ENCODE measurements at regions not wholly inside any gene's neighbourhood (a gene's known extent, or its start where the extent isn't known, plus 50 kb on each side); places are given as distances from the start of the nearest gene placed in this dataset.

DNA sequence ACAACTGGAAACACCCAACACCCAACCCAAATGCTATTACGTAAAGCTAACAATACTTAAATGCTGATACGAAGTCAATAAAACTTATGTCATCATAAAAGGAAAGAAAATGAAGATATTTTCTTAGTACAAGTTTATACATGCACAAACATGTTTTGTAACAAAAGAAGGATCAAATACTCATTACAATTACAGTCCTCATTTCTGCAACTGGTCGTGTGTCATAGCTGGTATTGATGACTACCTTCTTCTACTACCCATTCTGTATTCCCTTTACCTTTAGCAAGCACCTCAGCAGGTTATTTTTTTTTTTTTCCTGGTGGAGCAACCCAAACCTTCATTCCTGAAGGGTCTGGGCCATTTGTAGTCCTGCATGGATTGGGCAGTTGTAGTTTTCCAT, 1298.5 kb downstream of the SUCLG1 start:
- no peaks in the 10 kb centered on the region for H3K36me3 ChIP-seq (ENCODE audit: control insufficient read depth, insufficient read depth, low read length)
- no peaks in the 10 kb centered on the region for H3K27me3 ChIP-seq (replicated peaks; ENCODE audit: control insufficient read depth, insufficient read depth, low read length)
- H3K4me3 ChIP-seq (replicated peaks; ENCODE audit: low read depth, low read length), result no peak overlapping the region
- TF ChIP-seq, protein P1, sequence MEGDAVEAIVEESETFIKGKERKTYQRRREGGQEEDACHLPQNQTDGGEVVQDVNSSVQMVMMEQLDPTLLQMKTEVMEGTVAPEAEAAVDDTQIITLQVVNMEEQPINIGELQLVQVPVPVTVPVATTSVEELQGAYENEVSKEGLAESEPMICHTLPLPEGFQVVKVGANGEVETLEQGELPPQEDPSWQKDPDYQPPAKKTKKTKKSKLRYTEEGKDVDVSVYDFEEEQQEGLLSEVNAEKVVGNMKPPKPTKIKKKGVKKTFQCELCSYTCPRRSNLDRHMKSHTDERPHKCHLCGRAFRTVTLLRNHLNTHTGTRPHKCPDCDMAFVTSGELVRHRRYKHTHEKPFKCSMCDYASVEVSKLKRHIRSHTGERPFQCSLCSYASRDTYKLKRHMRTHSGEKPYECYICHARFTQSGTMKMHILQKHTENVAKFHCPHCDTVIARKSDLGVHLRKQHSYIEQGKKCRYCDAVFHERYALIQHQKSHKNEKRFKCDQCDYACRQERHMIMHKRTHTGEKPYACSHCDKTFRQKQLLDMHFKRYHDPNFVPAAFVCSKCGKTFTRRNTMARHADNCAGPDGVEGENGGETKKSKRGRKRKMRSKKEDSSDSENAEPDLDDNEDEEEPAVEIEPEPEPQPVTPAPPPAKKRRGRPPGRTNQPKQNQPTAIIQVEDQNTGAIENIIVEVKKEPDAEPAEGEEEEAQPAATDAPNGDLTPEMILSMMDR (IDR thresholded peaks at IDR 0.05; ENCODE audit: insufficient read depth, low read length, poor library complexity, severe bottlenecking), result no peak
- DNase-seq (ENCODE audit: extremely low read depth, insufficient read length), result no peak

DNA sequence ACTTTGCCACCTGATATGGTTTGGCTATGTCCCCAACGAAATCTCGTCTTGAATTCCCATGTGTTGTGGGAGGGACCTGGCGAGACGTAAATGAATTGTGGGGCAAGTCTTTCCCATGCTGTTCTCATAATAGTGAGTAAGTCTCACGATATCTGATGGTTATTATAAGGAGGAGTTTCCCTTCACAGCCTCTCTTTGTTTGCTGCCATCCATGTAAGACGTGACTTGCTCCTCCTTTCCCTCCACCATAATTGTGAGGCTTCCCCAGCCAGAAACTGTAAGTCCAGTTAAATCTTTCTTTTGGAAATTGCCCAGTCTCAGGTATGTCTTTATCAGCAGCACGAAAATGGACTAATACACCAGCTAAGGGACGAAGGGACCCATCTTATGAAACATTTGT, 1303.3 kb downstream of the SUCLG1 start:
- DNase-seq (ENCODE audit: extremely low read depth, insufficient read length), result no peak
- no peak overlapping the region for H3K4me3 ChIP-seq (replicated peaks; ENCODE audit: low read depth, low read length)
- H3K36me3 ChIP-seq (ENCODE audit: control insufficient read depth, insufficient read depth, low read length), result no peaks in the 10 kb centered on the region
- H3K27me3 ChIP-seq (replicated peaks; ENCODE audit: control insufficient read depth, insufficient read depth, low read length), result no peaks in the 10 kb centered on the region
- TF ChIP-seq, protein P1 (IDR thresholded peaks at IDR 0.05; ENCODE audit: insufficient read depth, low read length, poor library complexity, severe bottlenecking), result no peak

DNA sequence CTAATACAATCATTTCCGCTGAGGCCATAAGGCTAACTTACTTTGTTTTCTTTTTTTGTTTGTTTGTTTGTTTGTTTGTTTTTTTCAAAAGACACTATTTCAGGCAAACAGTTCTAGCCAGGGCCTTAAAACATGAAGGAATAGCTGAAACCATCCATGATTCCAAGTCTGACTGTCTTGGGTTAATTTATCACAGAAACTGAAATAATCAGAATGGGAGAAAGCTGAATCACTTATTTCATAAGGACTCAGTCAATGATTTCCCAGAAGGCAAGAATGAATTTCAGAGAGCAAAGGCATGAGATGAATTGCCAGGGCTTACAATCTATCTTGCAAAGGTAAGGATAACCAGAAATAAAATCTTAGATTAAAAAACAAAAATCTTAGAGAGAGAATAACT, 1315.1 kb downstream of the SUCLG1 start:
- no peak for DNase-seq (ENCODE audit: extremely low read depth, insufficient read length)
- Histone ChIP-seq H3K27me3 (replicated peaks; ENCODE audit: control insufficient read depth, insufficient read depth, low read length) (no peaks in the 10 kb centered on the region), H3K4me3 (replicated peaks; ENCODE audit: low read depth, low read length) (no peak overlapping the region), H3K36me3 (ENCODE audit: control insufficient read depth, insufficient read depth, low read length) (no peaks in the 10 kb centered on the region)
- TF ChIP-seq, protein P1 (IDR thresholded peaks at IDR 0.05; ENCODE audit: insufficient read depth, low read length, poor library complexity, severe bottlenecking), result no peak

DNA sequence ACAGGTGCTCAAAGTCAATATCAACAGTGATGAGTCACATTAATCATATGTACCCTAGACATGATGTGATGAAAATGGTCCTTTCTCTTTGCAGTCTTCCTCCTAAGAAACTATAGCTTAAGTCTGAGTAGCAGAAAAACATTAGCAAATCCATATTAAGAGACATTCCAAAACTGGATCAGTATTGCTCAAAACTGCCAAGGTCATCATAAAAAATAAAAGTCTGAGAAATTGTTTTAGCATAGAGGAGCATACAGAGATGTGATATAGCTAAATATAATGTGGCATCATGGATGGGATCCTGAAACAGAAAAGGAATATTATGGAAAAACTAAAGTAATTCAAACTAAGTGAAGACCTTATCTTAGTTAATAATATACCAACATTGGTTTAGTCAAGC, 1316.1 kb downstream of the SUCLG1 start:
- TF ChIP-seq, protein P1 (IDR thresholded peaks at IDR 0.05; ENCODE audit: insufficient read depth, low read length, poor library complexity, severe bottlenecking), result no peak
- H3K27me3 ChIP-seq (replicated peaks; ENCODE audit: control insufficient read depth, insufficient read depth, low read length), result no peaks in the 10 kb centered on the region
- no peak for DNase-seq (ENCODE audit: extremely low read depth, insufficient read length)
- H3K4me3 ChIP-seq (replicated peaks; ENCODE audit: low read depth, low read length), result no peak overlapping the region
- H3K36me3 ChIP-seq (ENCODE audit: control insufficient read depth, insufficient read depth, low read length), result no peaks in the 10 kb centered on the region

DNA sequence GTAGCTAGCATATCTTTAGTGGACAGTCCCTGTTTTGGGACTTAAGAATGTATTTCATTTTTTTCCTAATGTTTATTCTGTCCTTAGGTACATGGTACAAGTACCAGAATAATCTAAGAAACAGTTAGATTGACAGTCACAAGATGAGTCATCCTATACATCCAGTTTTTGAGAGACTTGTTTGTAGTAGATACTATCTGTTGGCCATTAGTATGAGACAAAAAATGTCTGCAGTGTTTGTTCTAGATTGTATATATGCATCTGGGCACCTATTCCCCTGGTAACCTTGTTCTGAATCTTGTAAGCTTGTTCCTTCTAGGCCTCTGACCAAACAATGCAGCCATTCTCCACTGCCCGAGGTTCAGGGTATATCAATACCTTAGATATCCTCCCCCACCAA, 1343.5 kb downstream of the SUCLG1 start:
- TF ChIP-seq, protein P1 (IDR thresholded peaks at IDR 0.05; ENCODE audit: insufficient read depth, low read length, poor library complexity, severe bottlenecking), result no peak
- Histone ChIP-seq H3K36me3 (ENCODE audit: control insufficient read depth, insufficient read depth, low read length) (no peaks in the 10 kb centered on the region), H3K27me3 (replicated peaks; ENCODE audit: control insufficient read depth, insufficient read depth, low read length) (no peaks in the 10 kb centered on the region), H3K4me3 (replicated peaks; ENCODE audit: low read depth, low read length) (no peak overlapping the region)
- DNase-seq (ENCODE audit: extremely low read depth, insufficient read length), result no peak

DNA sequence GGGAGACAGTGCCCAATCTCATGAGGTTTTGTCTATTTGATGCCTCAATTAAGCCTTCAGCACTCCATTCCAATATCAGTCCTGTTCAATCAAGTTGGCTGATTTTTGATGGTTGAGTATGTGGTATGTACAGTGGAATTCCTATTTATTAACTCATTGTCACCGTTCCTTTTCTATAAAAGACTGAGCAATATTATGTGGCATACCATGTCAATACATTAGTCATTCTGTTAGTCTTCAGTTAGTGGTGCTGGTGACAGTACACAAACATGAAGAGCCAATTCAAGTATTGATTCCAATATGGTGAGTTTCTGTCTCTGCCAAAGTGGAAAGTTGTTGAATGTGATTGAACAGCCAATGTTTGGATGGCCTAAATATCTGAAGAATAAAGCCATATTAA, 1343.9 kb downstream of the SUCLG1 start:
- no peak for DNase-seq (ENCODE audit: extremely low read depth, insufficient read length)
- Histone ChIP-seq H3K36me3 (ENCODE audit: control insufficient read depth, insufficient read depth, low read length) (no peaks in the 10 kb centered on the region), H3K4me3 (replicated peaks; ENCODE audit: low read depth, low read length) (no peak overlapping the region), H3K27me3 (replicated peaks; ENCODE audit: control insufficient read depth, insufficient read depth, low read length) (no peaks in the 10 kb centered on the region)
- TF ChIP-seq, protein P1 (IDR thresholded peaks at IDR 0.05; ENCODE audit: insufficient read depth, low read length, poor library complexity, severe bottlenecking), result no peak
